IMR-90 (cell line): ENCODE measurements at regions not wholly inside any gene's neighbourhood (a gene's known extent, or its start where the extent isn't known, plus 50 kb on each side); places are given as distances from the start of the nearest gene placed in this dataset.

Experiments
- ATAC-seq: fragments of 200-7000 bp; cut with Tn5 transposase; 2 replicates; pipeline ENCODE4 v1.9.1; 2020; ENCODE audit warnings: low read depth, mild to moderate bottlenecking, moderate library complexity
- BruUV-seq: library from RNA; stranded (reverse); fragments of 400-500 nt; replicated peaks from 2 replicates; lab custom pipeline; 2021; lab: Mats Ljungman, UMichigan
- CTCF ChIA-PET: fragments of 300-600 bp; formaldehyde crosslinking; extraction: SDS; loops from one replicate; lab custom pipeline; 2021; ENCODE audit warnings: antibody characterized with exemption; lab: Yijun Ruan, JAX
- POLR2A ChIA-PET: fragments of 300-600 bp; sonication (Branson Sonifier 250); formaldehyde crosslinking; loops from one replicate; lab custom pipeline; 2022; ENCODE audit warnings: antibody characterized with exemption; ENCODE audit not compliant: unreplicated experiment; lab: Charles Lee
- DNase-seq: peaks from one replicate; pipeline ENCODE4 v3.0.0; 2013
- H2AFZ ChIP-seq: replicated peaks from 2 replicates; pipeline ENCODE3; 2013; ENCODE audit warnings: low read length, mild to moderate bottlenecking; ENCODE audit not compliant: poor library complexity
- H2AK5ac ChIP-seq: 2 replicates; pipeline ENCODE4 v1.6.1; 2013; ENCODE audit warnings: low read depth, low read length, inconsistent platforms
- H2AK9ac ChIP-seq: replicated peaks from 2 replicates; pipeline ENCODE3; 2013; ENCODE audit warnings: mild to moderate bottlenecking, low read depth, low read length, moderate library complexity; ENCODE audit not compliant: poor library complexity
- H2BK120ac ChIP-seq: 2 replicates; pipeline ENCODE4 v1.6.1; 2013; ENCODE audit warnings: low read depth, low read length, inconsistent platforms
- H2BK15ac ChIP-seq: 3 replicates; pipeline ENCODE4 v1.6.1; 2013; ENCODE audit warnings: low read depth, low read length, inconsistent platforms
- H2BK20ac ChIP-seq: 2 replicates; pipeline ENCODE4 v1.6.1; 2013; ENCODE audit warnings: low read depth, mild to moderate bottlenecking, inconsistent platforms, low read length, moderate library complexity
- H2BK5ac ChIP-seq: 2 replicates; pipeline ENCODE4 v1.6.1; 2013; ENCODE audit warnings: mild to moderate bottlenecking, low read depth, low read length, inconsistent platforms; ENCODE audit not compliant: poor library complexity, severe bottlenecking
- H3K14ac ChIP-seq: replicated peaks from 2 replicates; pipeline ENCODE4 v1.6.1; 2013; ENCODE audit warnings: low read depth, low read length, inconsistent platforms
- H3K18ac ChIP-seq: 2 replicates; pipeline ENCODE4 v1.6.1; 2013; ENCODE audit warnings: low read depth, low read length, control low read depth
- H3K23ac ChIP-seq: 2 replicates; pipeline ENCODE4 v1.6.1; 2013; ENCODE audit warnings: low read depth, low read length, inconsistent platforms
- H3K27ac ChIP-seq: 2 replicates; pipeline ENCODE4 v1.5.1; 2013; ENCODE audit warnings: mild to moderate bottlenecking, control low read depth, low read length; ENCODE audit not compliant: insufficient read depth
- H3K27me3 ChIP-seq: 2 replicates; pipeline ENCODE4 v1.6.1; 2013; ENCODE audit warnings: low read length; ENCODE audit not compliant: control insufficient read depth, insufficient read depth
- H3K36me3 ChIP-seq: 2 replicates; pipeline ENCODE4 v1.6.1; 2013; ENCODE audit warnings: low read length, mixed read lengths; ENCODE audit not compliant: control insufficient read depth, insufficient read depth
- H3K4ac ChIP-seq: 2 replicates; pipeline ENCODE4 v1.6.1; 2013; ENCODE audit warnings: low read depth, low read length, inconsistent platforms
- H3K4me1 ChIP-seq: 2 replicates; pipeline ENCODE4 v1.6.1; 2013; ENCODE audit warnings: low read length, mixed read lengths; ENCODE audit not compliant: control insufficient read depth, insufficient read depth
- H3K4me2 ChIP-seq: 2 replicates; pipeline ENCODE4 v1.6.1; 2013; ENCODE audit warnings: low read depth, mild to moderate bottlenecking, control low read depth, low read length, moderate library complexity
- H3K4me3 ChIP-seq: 2 replicates; pipeline ENCODE4 v1.5.1; 2013; ENCODE audit warnings: low read depth, mild to moderate bottlenecking, control low read depth, low read length, moderate library complexity; ENCODE audit not compliant: insufficient read depth
- H3K56ac ChIP-seq: 2 replicates; pipeline ENCODE4 v1.6.1; 2013; ENCODE audit warnings: low read length, inconsistent platforms; ENCODE audit not compliant: insufficient read depth; ENCODE audit errors: extremely low read depth
- H3K79me1 ChIP-seq, 2 experiments: 2 replicates each; pipeline ENCODE4 v1.6.1; 2013; ENCODE audit warnings: low read length in 2 of 2, inconsistent platforms in 1 of 2, low read depth in 1 of 2
- H3K9ac ChIP-seq: 2 replicates; pipeline ENCODE4 v1.6.1; 2013; ENCODE audit warnings: low read depth, low read length, control low read depth
- H3K9me1 ChIP-seq: 2 replicates; pipeline ENCODE4 v1.6.1; 2013; ENCODE audit warnings: low read length, inconsistent platforms; ENCODE audit not compliant: insufficient read depth
- H3K9me3 ChIP-seq: 2 replicates; pipeline ENCODE4 v1.6.1; 2013; ENCODE audit warnings: low read length; ENCODE audit not compliant: control insufficient read depth, insufficient read depth
- H4K20me1 ChIP-seq: 2 replicates; pipeline ENCODE4 v1.6.1; 2013; ENCODE audit warnings: low read length, inconsistent platforms; ENCODE audit not compliant: insufficient read depth
- H4K5ac ChIP-seq: 2 replicates; pipeline ENCODE4 v1.6.1; 2013; ENCODE audit warnings: mild to moderate bottlenecking, low read depth, low read length, control low read depth
- H4K8ac ChIP-seq, 2 experiments: 2 replicates each; pipeline ENCODE4 v1.6.1; 2013; ENCODE audit warnings: low read depth in 2 of 2, low read length in 2 of 2, control low read depth in 1 of 2, inconsistent platforms in 1 of 2
- H4K91ac ChIP-seq: 2 replicates; pipeline ENCODE4 v1.6.1; 2013; ENCODE audit warnings: low read depth, low read length, inconsistent platforms; ENCODE audit not compliant: insufficient read depth
- BHLHE40 ChIP-seq: fragments of 150-350 bp; IDR thresholded peaks from 2 replicates; pipeline ENCODE4 v1.6.1; 2016; ENCODE audit warnings: mild to moderate bottlenecking, low read depth, low read length
- CEBPB ChIP-seq: IDR thresholded peaks from 2 replicates; pipeline ENCODE4 v1.6.1; 2012; ENCODE audit warnings: low read depth, low read length, improper control_type of control experiment
- CHD1 ChIP-seq: IDR thresholded peaks from 2 replicates; pipeline ENCODE4 v1.6.1; 2012; ENCODE audit warnings: low read depth, low read length, improper control_type of control experiment
- FOS ChIP-seq: fragments of 150-350 bp; IDR thresholded peaks from 2 replicates; pipeline ENCODE4 v1.6.1; 2016; ENCODE audit warnings: low read depth, low read length
- MXI1 ChIP-seq: IDR thresholded peaks from 2 replicates; pipeline ENCODE4 v1.6.1; 2012; ENCODE audit warnings: low read depth, mild to moderate bottlenecking, low read length, moderate library complexity, borderline replicate concordance
- NFE2L2 ChIP-seq: fragments of 150-350 bp; IDR thresholded peaks from 2 replicates; pipeline ENCODE4 v1.6.1; 2016; ENCODE audit warnings: low read depth, mild to moderate bottlenecking, low read length
- SMC3 ChIP-seq: fragments of 150-350 bp; IDR thresholded peaks from 2 replicates; pipeline ENCODE4 v1.6.1; 2016; ENCODE audit warnings: low read depth, mild to moderate bottlenecking, antibody characterized with exemption, low read length, moderate library complexity
- whole genome bisulfite sequencing, 2 experiments: methylation state at CpG; one replicate each; pipeline versions ENCODE4 v1.1.5 to v1.1.7; 2013; ENCODE audit warnings: missing lambda C conversion rate in 2 of 2; ENCODE audit not compliant: insufficient read length in 1 of 2; ENCODE audit errors: extremely low coverage in 2 of 2; 5-methylcytosine and 5-hydroxymethylcytosine counted together
- dilution Hi-C: fragments of 300-500 bp; cut with HindIII; formaldehyde crosslinking; loops from one replicate; pipeline ENCODE4 v1.14.3; 2018; ENCODE audit warnings: low sequenced_read_pairs; ENCODE audit not compliant: unreplicated experiment
- in situ Hi-C: fragments of 300-500 bp; cut with MboI; formaldehyde crosslinking; loops from 3 replicates; pipeline ENCODE4 v1.14.3; 2019; ENCODE audit warnings: low sequenced_read_pairs, inconsistent platforms, mixed read lengths
- intact Hi-C: fragments of 100-400 bp; cut with micrococcal nuclease; formaldehyde crosslinking; loops from 2 replicates; pipeline ENCODE4 v1.10.0; 2022
- TF ChIP-seq, protein P1 (sequence below): fragments of 150-350 bp; IDR thresholded peaks from 2 replicates; pipeline ENCODE4 v1.6.1; 2016; ENCODE audit warnings: low read depth, mild to moderate bottlenecking, low read length, moderate library complexity, borderline replicate concordance

GRCh38 chr3:106566277-106566676 lies 697.5 kb upstream of the CBLB start:
- Histone ChIP-seq H3K18ac (no peak overlapping the region), H3K9me1 (no peaks in the 10 kb centered on the region), H4K8ac (no peak overlapping the region), H3K56ac (no peak overlapping the region), H3K9ac (no peak overlapping the region), H3K4ac (no peak overlapping the region), H3K9me3 (no peaks in the 10 kb centered on the region), H2AK9ac (no peak overlapping the region), H3K27me3 (no peaks in the 10 kb centered on the region), H3K4me2 (no peak overlapping the region), H3K36me3 (no peaks in the 10 kb centered on the region), H2BK120ac (no peak overlapping the region; the same call in 1 of the 2 replicates), H2BK20ac (no peak overlapping the region), H2AFZ (no peak overlapping the region), H4K20me1 (no peaks in the 10 kb centered on the region), H2BK15ac (no peak overlapping the region), H3K14ac (no peak overlapping the region), H3K4me3 (no peak overlapping the region), H2AK5ac (no peak overlapping the region), H3K23ac (no peak overlapping the region), H4K91ac (no peak overlapping the region), H3K79me1 (no peaks in the 10 kb centered on the region), H3K27ac (no peak overlapping the region), H4K5ac (no peak overlapping the region), H2BK5ac (no peak overlapping the region), H3K4me1 (no peaks in the 10 kb centered on the region)
- ATAC-seq, result no peak
- POLR2A ChIA-PET, result no interaction called here
- WGBS, 2 experiments, result no CpG with 5 or more reads among the region's 4 CpGs
- in situ Hi-C loops, result no loop called here
- dilution Hi-C loops, result no loop called here
- CTCF ChIA-PET, result interaction anchor here (1.1 kb wide), 1 partner anchor 18 kb away, joined by 3 read pairs; no protein-coding TSS in a partner anchor
- TF ChIP-seq MXI1 (no peak), NFE2L2 (no peak), FOS (no peak), BHLHE40 (no peak), SMC3 (no peak), CHD1 (no peak), CEBPB (no peak)
- TF ChIP-seq, protein P1, sequence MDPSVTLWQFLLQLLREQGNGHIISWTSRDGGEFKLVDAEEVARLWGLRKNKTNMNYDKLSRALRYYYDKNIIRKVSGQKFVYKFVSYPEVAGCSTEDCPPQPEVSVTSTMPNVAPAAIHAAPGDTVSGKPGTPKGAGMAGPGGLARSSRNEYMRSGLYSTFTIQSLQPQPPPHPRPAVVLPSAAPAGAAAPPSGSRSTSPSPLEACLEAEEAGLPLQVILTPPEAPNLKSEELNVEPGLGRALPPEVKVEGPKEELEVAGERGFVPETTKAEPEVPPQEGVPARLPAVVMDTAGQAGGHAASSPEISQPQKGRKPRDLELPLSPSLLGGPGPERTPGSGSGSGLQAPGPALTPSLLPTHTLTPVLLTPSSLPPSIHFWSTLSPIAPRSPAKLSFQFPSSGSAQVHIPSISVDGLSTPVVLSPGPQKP, result no peak
- DNase-seq, result no peak
- no TSS peak for BruUV-seq
- intact Hi-C loops, result no loop called here
